GM23338 (cell line): ENCODE measurements at regions not wholly inside any gene's neighbourhood (a gene's known extent, or its start where the extent isn't known, plus 50 kb on each side); places are given as distances from the start of the nearest gene placed in this dataset.

Source experiments
- ATAC-seq: fragments of 200-7000 bp; cut with Tn5 transposase; 3 replicates; pipeline ENCODE4 v1.9.1; 2020
- DNase-seq: peaks from one replicate; pipeline ENCODE4 v3.0.0-alpha.2; 2015; ENCODE audit warnings: low spot score
- H2AFZ ChIP-seq: fragments of 200-600 bp; sonication (generic); 2 replicates; pipeline ENCODE4 v1.8.0; 2016; ENCODE audit warnings: antibody characterized with exemption, mild to moderate bottlenecking, moderate library complexity
- H3F3A ChIP-seq: fragments of 200-600 bp; sonication (generic); replicated peaks from 2 replicates; pipeline ENCODE4 v1.8.0; 2017; ENCODE audit warnings: antibody characterized with exemption, mixed run types, low read depth
- H3K27ac ChIP-seq: fragments of 200-600 bp; sonication (generic); 2 replicates; pipeline ENCODE4 v1.6.1; 2016; ENCODE audit warnings: low read depth
- H3K27me3 ChIP-seq: fragments of 200-600 bp; sonication (generic); 2 replicates; pipeline ENCODE4 v1.8.0; 2016; ENCODE audit warnings: mild to moderate bottlenecking, mixed run types, moderate library complexity; ENCODE audit not compliant: insufficient read depth
- H3K36me3 ChIP-seq: fragments of 200-600 bp; sonication (generic); 2 replicates; pipeline ENCODE4 v1.8.0; 2016; ENCODE audit warnings: mild to moderate bottlenecking; ENCODE audit not compliant: insufficient read depth
- H3K4me1 ChIP-seq: fragments of 200-600 bp; sonication (generic); 2 replicates; pipeline ENCODE4 v1.8.0; 2016; ENCODE audit warnings: mild to moderate bottlenecking, moderate library complexity; ENCODE audit not compliant: insufficient read depth
- H3K4me2 ChIP-seq: fragments of 200-600 bp; sonication (generic); 2 replicates; pipeline ENCODE4 v1.7.1; 2017; ENCODE audit warnings: mixed run types
- H3K4me3 ChIP-seq: fragments of 200-600 bp; sonication (generic); 2 replicates; pipeline ENCODE4 v1.6.1; 2016; ENCODE audit warnings: mixed run types
- H3K79me2 ChIP-seq: fragments of 200-600 bp; sonication (generic); replicated peaks from 2 replicates; pipeline ENCODE4 v1.8.0; 2017; ENCODE audit warnings: mild to moderate bottlenecking; ENCODE audit not compliant: insufficient read depth
- H3K9me2 ChIP-seq: fragments of 200-600 bp; sonication (generic); 2 replicates; pipeline ENCODE4 v1.8.0; 2017; ENCODE audit not compliant: insufficient read depth
- H4K20me1 ChIP-seq: fragments of 200-600 bp; sonication (generic); replicated peaks from 2 replicates; pipeline ENCODE4 v1.8.0; 2017; ENCODE audit warnings: mild to moderate bottlenecking; ENCODE audit not compliant: insufficient read depth
- H3K27ac Mint-ChIP-seq: 2 replicates; pipeline ENCODE4 v1.8.0; 2020; ENCODE audit warnings: inconsistent platforms, mild to moderate bottlenecking, moderate library complexity, mixed read lengths
- H3K27me3 Mint-ChIP-seq: 3 replicates; pipeline ENCODE4 v1.8.0; 2022; ENCODE audit warnings: low read depth, mild to moderate bottlenecking, moderate library complexity, mixed read lengths, inconsistent platforms; ENCODE audit not compliant: insufficient read depth, poor library complexity
- H3K36me3 Mint-ChIP-seq: 3 replicates; pipeline ENCODE4 v1.8.0; 2021; ENCODE audit warnings: low read depth, mild to moderate bottlenecking, inconsistent platforms, moderate library complexity, mixed read lengths
- H3K4me1 Mint-ChIP-seq: 3 replicates; pipeline ENCODE4 v1.8.0; 2020; ENCODE audit warnings: mild to moderate bottlenecking, inconsistent platforms, mixed read lengths
- H3K4me3 Mint-ChIP-seq: 3 replicates; pipeline ENCODE4 v1.8.0; 2021; ENCODE audit warnings: moderate library complexity, mild to moderate bottlenecking, inconsistent platforms, mixed read lengths
- H3K9me3 Mint-ChIP-seq: 3 replicates; pipeline ENCODE4 v1.8.0; 2020; ENCODE audit warnings: moderate library complexity, mild to moderate bottlenecking, inconsistent platforms, mixed read lengths
- CREB1 ChIP-seq: fragments of 250-450 bp; sonication (Bioruptor Pico); IDR thresholded peaks from 2 replicates; pipeline ENCODE4 v1.5.0; 2020; ENCODE audit warnings: low read depth, mild to moderate bottlenecking, moderate library complexity
- EZH2 ChIP-seq: fragments of 200-600 bp; sonication (generic); IDR thresholded peaks from one replicate; pipeline ENCODE4 v1.8.0; 2017; ENCODE audit warnings: antibody characterized with exemption, mild to moderate bottlenecking, low read depth; ENCODE audit not compliant: unreplicated experiment
- EZH2phosphoT487 ChIP-seq: fragments of 200-600 bp; sonication (generic); IDR thresholded peaks from one replicate; pipeline ENCODE4 v1.8.1; 2018; ENCODE audit warnings: antibody characterized with exemption; ENCODE audit not compliant: unreplicated experiment
- JUNB ChIP-seq: IDR thresholded peaks from one replicate; pipeline ENCODE4 v1.6.1; 2016; ENCODE audit warnings: antibody characterized with exemption; ENCODE audit not compliant: unreplicated experiment
- NANOG ChIP-seq: IDR thresholded peaks from 2 replicates; pipeline ENCODE4 v1.6.1; 2016; ENCODE audit warnings: antibody characterized with exemption, borderline replicate concordance
- POLR2AphosphoS5 ChIP-seq: IDR thresholded peaks from 2 replicates; pipeline ENCODE4 v1.6.1; 2016; ENCODE audit warnings: antibody characterized with exemption, low read depth
- STAT1 ChIP-seq: IDR thresholded peaks from one replicate; pipeline ENCODE4 v1.6.1; 2016; ENCODE audit warnings: antibody characterized with exemption; ENCODE audit not compliant: unreplicated experiment
- ZNF114 ChIP-seq: fragments of 250-450 bp; sonication (Bioruptor Pico); IDR thresholded peaks from 2 replicates; pipeline ENCODE4 v1.5.0; 2020; ENCODE audit warnings: mild to moderate bottlenecking, moderate library complexity
- ZNF331 ChIP-seq: fragments of 250-450 bp; sonication (Bioruptor Pico); IDR thresholded peaks from 2 replicates; pipeline ENCODE4 v1.5.0; 2020; ENCODE audit warnings: low read depth, mild to moderate bottlenecking, moderate library complexity
- TF ChIP-seq, protein P1 (sequence below): IDR thresholded peaks from 2 replicates; pipeline ENCODE4 v1.6.1; 2016; ENCODE audit warnings: antibody characterized with exemption
- TF ChIP-seq, protein P2 (sequence below): IDR thresholded peaks from one replicate; pipeline ENCODE4 v1.6.1; 2018; ENCODE audit warnings: antibody characterized with exemption; ENCODE audit not compliant: unreplicated experiment
- TF ChIP-seq, protein P3 (sequence below): fragments of 250-450 bp; sonication (Bioruptor Pico); IDR thresholded peaks from 2 replicates; pipeline ENCODE4 v1.5.0; 2020; ENCODE audit warnings: mild to moderate bottlenecking, moderate library complexity
- TF ChIP-seq, protein P4 (sequence below), 2 experiments: fragments of 200-600 bp in 1 of 2; sonication (generic) in 1 of 2; conservative IDR thresholded peaks; 2 replicates each; pipeline versions ENCODE4 v1.5.1 to v1.6.1; 2016 to 2017; ENCODE audit warnings: antibody characterized with exemption in 2 of 2, low read depth in 2 of 2, mild to moderate bottlenecking in 2 of 2, moderate library complexity in 1 of 2

DNA sequence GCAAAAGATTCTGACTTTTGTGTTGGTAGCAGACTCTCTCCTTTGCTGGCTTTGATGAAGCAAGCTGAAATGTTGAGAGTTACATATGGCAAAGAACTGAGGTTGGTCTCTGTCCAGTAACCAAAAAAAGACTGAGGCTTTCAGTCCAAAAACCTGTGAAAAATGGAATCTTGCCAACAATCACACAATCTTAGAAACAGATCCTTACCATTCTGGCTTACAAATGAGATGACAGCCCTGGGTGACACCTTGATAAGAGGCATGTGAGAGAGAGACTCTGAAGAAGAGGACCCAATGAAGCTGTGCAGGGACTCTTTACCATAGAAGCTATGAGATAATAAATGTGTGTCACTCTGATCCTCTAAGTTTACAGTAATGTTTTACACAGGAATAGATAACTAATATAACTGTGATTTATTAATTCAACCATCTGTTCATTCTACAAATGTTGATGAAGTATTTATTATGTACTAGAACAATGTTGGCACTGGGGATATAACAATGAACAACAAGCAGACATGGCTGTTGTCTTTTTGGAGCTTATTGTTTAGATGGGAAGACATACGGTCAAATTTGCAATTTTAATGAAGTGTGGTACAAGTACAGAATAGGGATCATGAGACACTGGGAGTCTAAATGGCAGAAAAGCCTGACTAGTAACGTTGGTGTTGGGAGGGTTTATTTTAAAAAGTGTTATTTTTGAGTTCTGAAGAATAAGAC is 251.0 kb downstream of the OLFM3 start:
- Histone ChIP-seq H3K36me3 (no peaks in the 10 kb centered on the region), H3K4me1 (peaks cover 19% of the 10 kb centered on the region), H3K4me3 (no peak overlapping the region), H3K27ac (no peak overlapping the region), H3K9me2 (no peaks in the 10 kb centered on the region), H3K27me3 (no peaks in the 10 kb centered on the region), H3F3A (no peaks in the 10 kb centered on the region), H2AFZ (no peak overlapping the region), H4K20me1 (no peaks in the 10 kb centered on the region), H3K79me2 (no peaks in the 10 kb centered on the region), H3K4me2 (no peak overlapping the region)
- H3K27ac Mint-ChIP-seq: no peak overlapping the region
- H3K36me3 Mint-ChIP-seq: no peaks in the 10 kb centered on the region
- H3K4me1 Mint-ChIP-seq: peaks cover 22% of the 10 kb centered on the region
- H3K27me3 Mint-ChIP-seq: no peaks in the 10 kb centered on the region
- H3K9me3 Mint-ChIP-seq: no peaks in the 10 kb centered on the region
- H3K4me3 Mint-ChIP-seq: no peak overlapping the region
- no peak for DNase-seq
- TF ChIP-seq POLR2AphosphoS5: no peak
- TF ChIP-seq ZNF331 (CRISPR knock-in tag): no peak
- TF ChIP-seq STAT1: no peak
- TF ChIP-seq, protein P1, sequence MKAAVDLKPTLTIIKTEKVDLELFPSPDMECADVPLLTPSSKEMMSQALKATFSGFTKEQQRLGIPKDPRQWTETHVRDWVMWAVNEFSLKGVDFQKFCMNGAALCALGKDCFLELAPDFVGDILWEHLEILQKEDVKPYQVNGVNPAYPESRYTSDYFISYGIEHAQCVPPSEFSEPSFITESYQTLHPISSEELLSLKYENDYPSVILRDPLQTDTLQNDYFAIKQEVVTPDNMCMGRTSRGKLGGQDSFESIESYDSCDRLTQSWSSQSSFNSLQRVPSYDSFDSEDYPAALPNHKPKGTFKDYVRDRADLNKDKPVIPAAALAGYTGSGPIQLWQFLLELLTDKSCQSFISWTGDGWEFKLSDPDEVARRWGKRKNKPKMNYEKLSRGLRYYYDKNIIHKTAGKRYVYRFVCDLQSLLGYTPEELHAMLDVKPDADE: no peak
- TF ChIP-seq NANOG: no peak
- TF ChIP-seq JUNB: no peak
- TF ChIP-seq, protein P2, sequence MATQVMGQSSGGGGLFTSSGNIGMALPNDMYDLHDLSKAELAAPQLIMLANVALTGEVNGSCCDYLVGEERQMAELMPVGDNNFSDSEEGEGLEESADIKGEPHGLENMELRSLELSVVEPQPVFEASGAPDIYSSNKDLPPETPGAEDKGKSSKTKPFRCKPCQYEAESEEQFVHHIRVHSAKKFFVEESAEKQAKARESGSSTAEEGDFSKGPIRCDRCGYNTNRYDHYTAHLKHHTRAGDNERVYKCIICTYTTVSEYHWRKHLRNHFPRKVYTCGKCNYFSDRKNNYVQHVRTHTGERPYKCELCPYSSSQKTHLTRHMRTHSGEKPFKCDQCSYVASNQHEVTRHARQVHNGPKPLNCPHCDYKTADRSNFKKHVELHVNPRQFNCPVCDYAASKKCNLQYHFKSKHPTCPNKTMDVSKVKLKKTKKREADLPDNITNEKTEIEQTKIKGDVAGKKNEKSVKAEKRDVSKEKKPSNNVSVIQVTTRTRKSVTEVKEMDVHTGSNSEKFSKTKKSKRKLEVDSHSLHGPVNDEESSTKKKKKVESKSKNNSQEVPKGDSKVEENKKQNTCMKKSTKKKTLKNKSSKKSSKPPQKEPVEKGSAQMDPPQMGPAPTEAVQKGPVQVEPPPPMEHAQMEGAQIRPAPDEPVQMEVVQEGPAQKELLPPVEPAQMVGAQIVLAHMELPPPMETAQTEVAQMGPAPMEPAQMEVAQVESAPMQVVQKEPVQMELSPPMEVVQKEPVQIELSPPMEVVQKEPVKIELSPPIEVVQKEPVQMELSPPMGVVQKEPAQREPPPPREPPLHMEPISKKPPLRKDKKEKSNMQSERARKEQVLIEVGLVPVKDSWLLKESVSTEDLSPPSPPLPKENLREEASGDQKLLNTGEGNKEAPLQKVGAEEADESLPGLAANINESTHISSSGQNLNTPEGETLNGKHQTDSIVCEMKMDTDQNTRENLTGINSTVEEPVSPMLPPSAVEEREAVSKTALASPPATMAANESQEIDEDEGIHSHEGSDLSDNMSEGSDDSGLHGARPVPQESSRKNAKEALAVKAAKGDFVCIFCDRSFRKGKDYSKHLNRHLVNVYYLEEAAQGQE: no peak
- TF ChIP-seq, protein P3, sequence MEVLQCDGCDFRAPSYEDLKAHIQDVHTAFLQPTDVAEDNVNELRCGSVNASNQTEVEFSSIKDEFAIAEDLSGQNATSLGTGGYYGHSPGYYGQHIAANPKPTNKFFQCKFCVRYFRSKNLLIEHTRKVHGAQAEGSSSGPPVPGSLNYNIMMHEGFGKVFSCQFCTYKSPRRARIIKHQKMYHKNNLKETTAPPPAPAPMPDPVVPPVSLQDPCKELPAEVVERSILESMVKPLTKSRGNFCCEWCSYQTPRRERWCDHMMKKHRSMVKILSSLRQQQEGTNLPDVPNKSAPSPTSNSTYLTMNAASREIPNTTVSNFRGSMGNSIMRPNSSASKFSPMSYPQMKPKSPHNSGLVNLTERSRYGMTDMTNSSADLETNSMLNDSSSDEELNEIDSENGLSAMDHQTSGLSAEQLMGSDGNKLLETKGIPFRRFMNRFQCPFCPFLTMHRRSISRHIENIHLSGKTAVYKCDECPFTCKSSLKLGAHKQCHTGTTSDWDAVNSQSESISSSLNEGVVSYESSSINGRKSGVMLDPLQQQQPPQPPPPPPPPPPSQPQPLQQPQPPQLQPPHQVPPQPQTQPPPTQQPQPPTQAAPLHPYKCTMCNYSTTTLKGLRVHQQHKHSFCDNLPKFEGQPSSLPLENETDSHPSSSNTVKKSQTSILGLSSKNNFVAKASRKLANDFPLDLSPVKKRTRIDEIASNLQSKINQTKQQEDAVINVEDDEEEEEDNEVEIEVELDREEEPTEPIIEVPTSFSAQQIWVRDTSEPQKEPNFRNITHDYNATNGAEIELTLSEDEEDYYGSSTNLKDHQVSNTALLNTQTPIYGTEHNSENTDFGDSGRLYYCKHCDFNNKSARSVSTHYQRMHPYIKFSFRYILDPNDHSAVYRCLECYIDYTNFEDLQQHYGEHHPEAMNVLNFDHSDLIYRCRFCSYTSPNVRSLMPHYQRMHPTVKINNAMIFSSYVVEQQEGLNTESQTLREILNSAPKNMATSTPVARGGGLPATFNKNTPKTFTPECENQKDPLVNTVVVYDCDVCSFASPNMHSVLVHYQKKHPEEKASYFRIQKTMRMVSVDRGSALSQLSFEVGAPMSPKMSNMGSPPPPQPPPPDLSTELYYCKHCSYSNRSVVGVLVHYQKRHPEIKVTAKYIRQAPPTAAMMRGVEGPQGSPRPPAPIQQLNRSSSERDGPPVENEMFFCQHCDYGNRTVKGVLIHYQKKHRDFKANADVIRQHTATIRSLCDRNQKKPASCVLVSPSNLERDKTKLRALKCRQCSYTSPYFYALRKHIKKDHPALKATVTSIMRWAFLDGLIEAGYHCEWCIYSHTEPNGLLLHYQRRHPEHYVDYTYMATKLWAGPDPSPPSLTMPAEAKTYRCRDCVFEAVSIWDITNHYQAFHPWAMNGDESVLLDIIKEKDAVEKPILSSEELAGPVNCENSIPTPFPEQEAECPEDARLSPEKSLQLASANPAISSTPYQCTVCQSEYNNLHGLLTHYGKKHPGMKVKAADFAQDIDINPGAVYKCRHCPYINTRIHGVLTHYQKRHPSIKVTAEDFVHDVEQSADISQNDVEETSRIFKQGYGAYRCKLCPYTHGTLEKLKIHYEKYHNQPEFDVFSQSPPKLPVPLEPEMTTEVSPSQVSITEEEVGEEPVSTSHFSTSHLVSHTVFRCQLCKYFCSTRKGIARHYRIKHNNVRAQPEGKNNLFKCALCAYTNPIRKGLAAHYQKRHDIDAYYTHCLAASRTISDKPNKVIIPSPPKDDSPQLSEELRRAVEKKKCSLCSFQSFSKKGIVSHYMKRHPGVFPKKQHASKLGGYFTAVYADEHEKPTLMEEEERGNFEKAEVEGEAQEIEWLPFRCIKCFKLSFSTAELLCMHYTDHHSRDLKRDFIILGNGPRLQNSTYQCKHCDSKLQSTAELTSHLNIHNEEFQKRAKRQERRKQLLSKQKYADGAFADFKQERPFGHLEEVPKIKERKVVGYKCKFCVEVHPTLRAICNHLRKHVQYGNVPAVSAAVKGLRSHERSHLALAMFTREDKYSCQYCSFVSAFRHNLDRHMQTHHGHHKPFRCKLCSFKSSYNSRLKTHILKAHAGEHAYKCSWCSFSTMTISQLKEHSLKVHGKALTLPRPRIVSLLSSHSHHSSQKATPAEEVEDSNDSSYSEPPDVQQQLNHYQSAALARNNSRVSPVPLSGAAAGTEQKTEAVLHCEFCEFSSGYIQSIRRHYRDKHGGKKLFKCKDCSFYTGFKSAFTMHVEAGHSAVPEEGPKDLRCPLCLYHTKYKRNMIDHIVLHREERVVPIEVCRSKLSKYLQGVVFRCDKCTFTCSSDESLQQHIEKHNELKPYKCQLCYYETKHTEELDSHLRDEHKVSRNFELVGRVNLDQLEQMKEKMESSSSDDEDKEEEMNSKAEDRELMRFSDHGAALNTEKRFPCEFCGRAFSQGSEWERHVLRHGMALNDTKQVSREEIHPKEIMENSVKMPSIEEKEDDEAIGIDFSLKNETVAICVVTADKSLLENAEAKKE: no peak
- no peak for TF ChIP-seq CREB1 (CRISPR knock-in tag)
- TF ChIP-seq, protein P4, sequence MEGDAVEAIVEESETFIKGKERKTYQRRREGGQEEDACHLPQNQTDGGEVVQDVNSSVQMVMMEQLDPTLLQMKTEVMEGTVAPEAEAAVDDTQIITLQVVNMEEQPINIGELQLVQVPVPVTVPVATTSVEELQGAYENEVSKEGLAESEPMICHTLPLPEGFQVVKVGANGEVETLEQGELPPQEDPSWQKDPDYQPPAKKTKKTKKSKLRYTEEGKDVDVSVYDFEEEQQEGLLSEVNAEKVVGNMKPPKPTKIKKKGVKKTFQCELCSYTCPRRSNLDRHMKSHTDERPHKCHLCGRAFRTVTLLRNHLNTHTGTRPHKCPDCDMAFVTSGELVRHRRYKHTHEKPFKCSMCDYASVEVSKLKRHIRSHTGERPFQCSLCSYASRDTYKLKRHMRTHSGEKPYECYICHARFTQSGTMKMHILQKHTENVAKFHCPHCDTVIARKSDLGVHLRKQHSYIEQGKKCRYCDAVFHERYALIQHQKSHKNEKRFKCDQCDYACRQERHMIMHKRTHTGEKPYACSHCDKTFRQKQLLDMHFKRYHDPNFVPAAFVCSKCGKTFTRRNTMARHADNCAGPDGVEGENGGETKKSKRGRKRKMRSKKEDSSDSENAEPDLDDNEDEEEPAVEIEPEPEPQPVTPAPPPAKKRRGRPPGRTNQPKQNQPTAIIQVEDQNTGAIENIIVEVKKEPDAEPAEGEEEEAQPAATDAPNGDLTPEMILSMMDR (conservative IDR thresholded peaks at IDR 0.05; ENCODE audit: low read depth in 2 of 2): no peak
- no peak for TF ChIP-seq ZNF114 (CRISPR knock-in tag)
- no peak for TF ChIP-seq EZH2phosphoT487
- no peak for TF ChIP-seq EZH2
- ATAC-seq: no peak
